C1 segment of cervical spinal cord (tissue), 14 donors: ENCODE measurements at regions not wholly inside any gene's neighbourhood (a gene's known extent, or its start where the extent isn't known, plus 50 kb on each side); places are given as distances from the start of the nearest gene placed in this dataset.
"Not testable (repeated sequence)": the region's sequence is repeated elsewhere in the genome, so short reads cannot be mapped to it uniquely, and the experiment has no call there.

Source experiments
- DNase-seq, 14 donors: peaks; one replicate each; lab custom pipeline; 2025; lab: John Stamatoyannopoulos, UW

DNA sequence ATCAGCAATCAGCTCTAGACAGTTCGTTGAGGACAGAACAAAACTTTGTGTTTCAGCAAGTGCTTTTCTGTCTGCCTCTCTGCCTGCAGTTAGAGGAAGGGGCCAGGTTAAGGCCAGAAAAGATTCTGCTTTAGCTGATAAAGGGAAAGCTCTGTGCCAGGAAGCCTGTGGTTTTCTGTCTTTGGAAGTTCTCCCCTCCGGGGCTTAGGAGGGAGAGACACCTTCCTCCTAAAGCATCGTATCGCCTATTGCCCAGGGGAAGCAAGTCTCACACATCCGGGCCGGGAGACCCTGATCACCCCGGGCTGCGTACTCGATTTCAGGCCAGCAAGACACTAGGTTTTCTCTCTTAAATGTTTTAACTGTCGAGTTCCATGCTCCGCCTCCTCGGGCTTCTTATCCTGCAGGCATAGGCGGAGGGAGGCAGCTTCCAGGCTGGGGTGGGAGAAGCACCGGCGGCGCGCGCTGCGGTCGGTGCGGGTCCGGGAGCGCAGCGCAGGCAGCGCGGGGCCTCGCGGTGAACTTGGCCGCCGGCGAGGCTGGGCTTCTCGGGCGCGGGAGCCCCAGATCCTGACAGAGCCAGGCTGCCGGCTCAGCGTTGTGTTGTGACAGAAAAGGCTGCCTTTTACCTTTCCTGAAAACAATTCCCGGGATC, 245.4 kb downstream of the BCL2L11 start:
- not testable (repeated sequence) for DNase-seq

DNA sequence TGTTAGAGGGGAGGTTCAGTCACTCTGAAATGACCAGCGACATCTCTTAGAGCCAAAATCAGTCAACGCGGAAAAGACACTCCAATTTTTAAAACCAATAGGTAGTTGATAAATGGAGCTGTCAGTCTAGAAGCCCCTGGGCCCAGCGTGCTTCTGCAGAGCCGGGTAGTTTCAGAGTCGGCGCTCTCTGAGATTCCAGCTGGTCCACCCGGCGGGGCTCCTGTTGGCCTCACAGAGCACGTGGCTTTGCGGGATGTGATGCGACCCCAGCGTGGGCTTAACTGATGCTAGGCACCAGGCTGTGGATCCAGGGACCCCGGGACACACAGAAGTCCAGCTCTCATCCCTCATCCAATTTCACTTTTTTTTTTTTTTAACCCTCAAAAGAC, 245.9 kb downstream of the BCL2L11 start:
- not testable (repeated sequence) for DNase-seq

GRCh38 chr2:111367080-111367479, 246.4 kb downstream of the BCL2L11 start:
- not testable (repeated sequence) for DNase-seq

GRCh38 chr2:111367871-111368270, 247.2 kb downstream of the BCL2L11 start:
- DNase-seq: not testable (repeated sequence)

DNA sequence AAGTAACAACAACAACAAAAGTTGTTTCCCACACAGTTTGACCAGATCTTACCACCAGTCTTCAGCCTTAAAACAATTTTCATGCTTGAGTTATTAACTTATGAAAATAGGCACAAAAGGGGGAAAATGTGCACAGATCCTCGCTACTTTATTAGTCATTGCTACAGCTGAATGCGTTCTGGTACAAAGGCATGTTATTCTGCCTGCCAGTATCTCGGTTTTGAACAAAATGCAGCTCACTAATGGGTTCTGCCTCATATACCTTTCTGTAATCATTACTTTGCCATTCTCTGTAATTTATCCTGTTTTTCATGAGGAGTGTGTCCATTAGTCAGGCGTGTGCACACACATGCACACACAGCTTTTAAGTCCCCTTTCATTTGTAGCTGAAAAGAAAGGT, 247.6 kb downstream of the BCL2L11 start:
- DNase-seq: not testable (repeated sequence)

- not testable (repeated sequence) for DNase-seq
Observed at GRCh38 chr2:111373060-111373459, 252.3 kb downstream of the BCL2L11 start.

- DNase-seq: not testable (repeated sequence)
Observed at GRCh38 chr2:111373989-111374388, 253.3 kb downstream of the BCL2L11 start.

- not testable (repeated sequence) for DNase-seq
Observed at GRCh38 chr2:111374734-111375133, 254.0 kb downstream of the BCL2L11 start.

DNA sequence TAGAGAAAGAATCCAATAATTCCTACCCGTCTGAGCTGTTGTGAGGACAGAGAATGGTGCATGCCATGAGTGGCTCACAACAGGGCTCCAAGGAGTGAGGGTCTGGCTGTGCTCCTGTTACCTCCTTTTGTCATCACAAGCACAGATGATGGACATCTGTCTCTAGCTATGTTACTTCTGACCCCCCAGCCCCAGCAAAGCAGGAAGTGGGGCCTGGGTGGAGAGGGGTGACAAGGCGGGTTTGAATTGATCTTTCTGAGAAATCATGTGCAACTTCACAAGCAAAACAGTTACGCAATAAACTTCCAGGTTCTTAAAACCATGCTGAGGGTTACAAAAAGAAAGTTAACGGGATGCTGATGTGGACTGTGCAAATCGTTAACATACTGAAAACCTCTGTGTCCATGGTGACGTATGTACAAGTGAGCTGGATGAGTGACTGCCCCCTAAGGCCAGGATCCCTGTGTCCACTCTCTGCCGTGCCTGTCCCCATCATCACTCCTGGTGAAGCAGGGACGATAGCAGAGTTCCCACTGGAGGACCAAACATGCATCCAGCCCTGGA, 254.7 kb downstream of the BCL2L11 start:
- not testable (repeated sequence) for DNase-seq

DNA sequence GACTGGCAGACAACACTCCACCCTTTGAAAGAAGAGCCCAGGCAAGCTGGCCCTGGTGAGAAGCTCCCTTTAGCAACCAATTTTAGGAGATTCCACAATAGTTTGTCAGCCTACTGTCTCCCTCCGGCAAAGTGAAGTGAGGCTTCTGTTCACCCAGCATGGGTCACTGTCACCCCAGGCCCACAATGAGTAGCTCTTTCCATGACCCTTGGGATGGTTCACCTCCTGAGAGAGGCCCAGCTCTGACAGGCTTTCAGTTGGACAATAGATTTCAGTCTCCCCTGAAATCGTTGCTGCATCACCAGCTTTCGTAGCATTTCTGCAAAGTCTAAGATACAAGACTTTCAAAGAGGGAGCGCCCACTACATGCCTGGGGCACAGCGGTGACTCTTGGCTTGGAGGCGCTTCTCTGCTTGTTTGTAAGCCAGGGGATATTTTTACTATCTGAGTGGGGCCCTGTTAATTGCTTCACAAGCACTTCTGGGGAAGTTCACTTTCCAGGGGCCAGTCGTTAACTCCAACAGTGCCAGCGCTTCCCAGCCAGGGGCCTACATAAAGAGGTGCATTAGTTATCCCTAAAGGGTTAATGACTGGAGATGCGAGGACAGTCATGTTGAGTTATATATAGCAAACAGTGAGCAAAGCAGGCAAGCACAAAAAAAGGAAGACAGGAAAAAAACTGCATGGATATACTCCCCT, 255.7 kb downstream of the BCL2L11 start:
- not testable (repeated sequence) for DNase-seq

- not testable (repeated sequence) for DNase-seq
Observed at GRCh38 chr2:111376971-111377352, 256.2 kb downstream of the BCL2L11 start.

DNA sequence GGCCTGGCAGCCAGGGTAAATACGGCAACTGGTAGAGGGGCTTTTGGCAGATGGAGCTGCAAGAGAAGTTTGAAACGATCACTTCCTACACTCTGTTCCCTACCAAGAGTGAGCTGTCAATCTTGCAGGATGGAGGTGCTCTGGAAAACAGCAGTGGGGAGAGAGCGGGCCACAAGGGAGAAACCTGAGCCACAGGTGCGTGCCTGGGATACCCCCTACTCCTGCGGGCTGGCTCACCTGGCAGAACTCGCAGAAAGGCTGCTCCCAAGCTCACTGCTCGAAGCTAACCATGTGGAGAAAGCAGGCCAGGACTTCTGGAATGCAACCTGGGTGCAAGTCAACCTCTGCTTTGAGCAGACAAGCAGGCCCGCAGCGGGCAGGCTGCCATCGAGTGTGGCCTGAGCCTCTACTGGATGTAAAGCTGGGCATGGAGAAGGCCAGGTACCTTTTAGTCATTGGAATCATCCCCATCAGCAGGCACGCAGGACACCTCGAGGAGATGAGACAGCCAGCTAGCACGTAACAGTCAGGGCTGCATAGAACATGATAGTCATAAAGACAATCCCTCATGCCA, 256.8 kb downstream of the BCL2L11 start:
- DNase-seq: not testable (repeated sequence)

- not testable (repeated sequence) for DNase-seq
Observed at GRCh38 chr2:111378348-111378747, 257.6 kb downstream of the BCL2L11 start.

- DNase-seq: not testable (repeated sequence)
Observed at GRCh38 chr2:111380733-111381439, 260.2 kb downstream of the BCL2L11 start.

GRCh38 chr2:111381530-111382306, 261.0 kb downstream of the BCL2L11 start:
- not testable (repeated sequence) for DNase-seq

DNA sequence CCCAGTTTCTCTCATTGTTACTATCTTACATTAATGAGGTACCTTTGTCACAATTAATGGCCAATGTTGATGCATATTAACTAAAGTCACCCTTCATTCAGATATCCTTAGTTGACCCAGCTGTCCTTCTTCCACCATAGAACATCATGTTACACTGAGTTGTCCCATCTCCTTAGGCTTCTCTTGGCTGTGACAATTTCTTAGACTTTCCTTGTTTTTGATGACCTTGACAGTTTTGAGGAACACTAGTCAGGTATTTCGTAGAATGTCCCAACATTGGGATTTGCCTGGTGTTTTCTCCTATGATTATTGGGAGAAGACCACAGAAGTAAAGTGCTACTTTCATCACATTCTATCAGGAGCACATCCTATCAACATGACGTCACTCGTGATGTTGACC, 261.8 kb downstream of the BCL2L11 start:
- DNase-seq: not testable (repeated sequence)

DNA sequence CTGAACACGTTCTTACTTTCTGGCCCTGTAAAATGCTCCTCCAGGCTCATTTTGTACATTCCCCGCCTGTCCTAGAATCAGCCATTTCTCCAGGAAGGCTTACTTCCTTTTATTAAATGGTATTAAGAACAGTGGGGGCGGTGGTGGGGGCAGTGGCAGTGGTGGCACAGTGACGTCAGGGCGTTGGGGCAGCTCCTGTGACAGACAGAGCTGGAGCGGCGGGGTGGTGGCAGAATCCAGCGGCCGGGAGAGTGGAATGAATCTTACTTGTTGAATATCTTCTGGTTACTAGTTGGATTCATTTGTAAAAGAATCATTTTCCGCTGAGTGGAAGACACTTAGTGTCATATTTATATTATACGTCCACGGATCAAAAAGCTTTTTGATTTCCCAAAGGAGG, 262.6 kb downstream of the BCL2L11 start:
- not testable (repeated sequence) for DNase-seq

DNA sequence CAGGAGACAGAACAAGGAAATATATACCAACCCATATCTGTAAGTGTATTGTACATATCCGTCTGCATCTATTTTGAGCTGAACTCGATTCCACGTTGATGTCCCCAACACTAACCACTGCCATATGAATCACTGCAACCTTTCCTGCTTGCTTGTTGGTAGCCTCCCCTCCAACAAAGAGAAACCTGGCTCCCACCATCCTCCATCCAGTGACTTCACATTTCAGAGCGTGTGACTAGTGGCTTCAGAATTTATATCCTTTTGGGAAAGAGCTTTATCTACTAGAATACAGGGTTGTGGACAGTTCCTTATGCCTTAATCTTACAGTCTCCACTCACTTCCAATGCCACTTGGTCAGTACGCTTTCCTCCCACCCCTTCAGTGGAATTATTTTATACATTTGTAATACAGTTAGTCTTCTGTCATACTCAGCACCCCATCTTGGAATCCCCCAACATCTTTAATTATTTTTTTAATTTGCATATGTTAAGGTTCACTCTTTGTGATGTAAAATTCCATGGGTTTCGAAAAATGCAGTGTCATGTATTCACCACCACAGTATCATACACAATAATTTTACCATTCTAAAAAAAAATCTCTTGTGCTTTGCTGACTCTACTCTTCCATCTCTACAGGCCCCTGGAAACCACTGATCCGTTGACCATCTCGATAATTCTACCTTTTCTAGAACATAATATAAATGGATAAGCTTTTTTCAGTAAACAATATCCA, 264.7 kb downstream of the BCL2L11 start:
- not testable (repeated sequence) for DNase-seq

DNA sequence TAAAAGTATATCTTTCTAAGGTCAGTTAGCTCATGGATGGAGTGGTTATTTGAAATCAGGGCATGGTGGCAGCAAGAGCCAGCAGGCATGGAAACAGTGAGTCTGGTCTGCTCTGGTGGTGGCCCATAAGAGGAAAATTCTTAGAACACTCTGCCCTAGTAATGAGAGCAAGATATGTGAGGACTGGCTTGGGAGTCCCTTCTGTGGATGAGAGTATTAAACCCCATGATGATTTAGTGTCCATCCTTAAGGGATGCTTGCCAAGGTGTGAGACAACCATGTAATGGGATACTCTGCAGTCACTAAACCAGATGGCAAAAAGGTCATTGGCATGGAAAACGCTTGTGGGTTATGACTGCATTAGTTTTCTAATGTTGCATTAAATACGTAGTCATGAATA, 269.9 kb downstream of the BCL2L11 start:
- DNase-seq: not testable (repeated sequence)
